ENCODE measurements at regions not wholly inside any gene's neighbourhood (a gene's known extent, or its start where the extent isn't known, plus 50 kb on each side); places are given as distances from the start of the nearest gene placed in this dataset.
A peak's percentile ranks its signal among the peaks of the same experiment; 100 is the strongest.

DNA sequence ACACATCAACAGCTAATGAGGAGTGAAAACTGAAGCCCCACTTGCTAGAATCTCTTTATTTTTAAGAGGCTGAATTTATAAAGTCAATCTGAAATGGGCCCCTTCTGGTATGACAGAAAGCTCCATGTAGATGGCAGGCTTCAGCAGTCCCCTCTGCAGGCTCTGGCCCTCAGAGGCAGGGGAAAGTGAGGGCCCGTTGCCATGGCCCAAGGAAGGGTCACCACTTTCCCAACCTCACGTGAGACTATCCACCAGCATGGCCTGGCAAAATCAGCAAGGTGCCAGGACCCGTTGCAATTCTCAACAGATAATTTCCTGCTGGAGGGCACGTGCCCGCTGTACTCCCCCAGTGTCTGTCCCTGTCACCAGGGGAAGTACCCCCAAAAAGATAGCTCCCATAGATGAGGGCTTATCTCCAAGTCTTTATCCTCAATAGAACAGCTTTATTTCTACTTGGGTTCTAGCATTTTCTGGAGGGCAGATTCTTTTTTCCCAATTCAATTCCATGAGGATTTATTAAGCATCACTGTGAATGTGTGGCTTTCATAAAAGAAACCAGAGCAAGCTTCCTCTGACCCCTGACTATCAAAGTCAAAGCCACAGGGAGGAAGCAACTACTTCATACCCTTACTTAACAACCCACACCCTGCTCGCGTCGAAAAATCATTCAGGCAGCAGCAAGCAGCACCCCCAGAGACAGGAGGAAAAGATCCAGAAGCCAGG is 85.4 kb upstream of the FSTL4 start (continued):
- TF ChIP-seq RUNX3 (IDR thresholded peaks at IDR 0.05; ENCODE audit: low read length) (peak; percentile 48; the same call in 1 of the 2 replicates), BHLHE40 (IDR thresholded peaks at IDR 0.05; ENCODE audit: borderline replicate concordance in 1 of 2, low read depth in 2 of 2, low read length in 1 of 2) (peak; percentile 65 to 78; a peak in 3 of 4 replicates), ZNF217 (IDR thresholded peaks at IDR 0.05) (no peak), IKZF2 (IDR thresholded peaks at IDR 0.05) (peak; percentile 30 to 55; a peak in 3 of 4 replicates), EP300 (IDR thresholded peaks at IDR 0.05; ENCODE audit: borderline replicate concordance in 1 of 2, control insufficient read depth in 1 of 2, low read depth in 2 of 2, low read length in 2 of 2) (no peak), NR2F1 (conservative IDR thresholded peaks at IDR 0.05) (0 out of 2 replicates have a peak, but pooled peaks have one; percentile 32), NFXL1 (IDR thresholded peaks at IDR 0.05; ENCODE audit: borderline replicate concordance) (no peak), ESRRA (IDR thresholded peaks at IDR 0.05; ENCODE audit: low read length) (no peak), BACH1 (IDR thresholded peaks at IDR 0.05; ENCODE audit: borderline replicate concordance) (no peak), MEF2A (IDR thresholded peaks at IDR 0.05; ENCODE audit: insufficient read depth, low read depth, low read length) (no peak), ZSCAN29 (IDR thresholded peaks at IDR 0.05) (no peak)

DNA sequence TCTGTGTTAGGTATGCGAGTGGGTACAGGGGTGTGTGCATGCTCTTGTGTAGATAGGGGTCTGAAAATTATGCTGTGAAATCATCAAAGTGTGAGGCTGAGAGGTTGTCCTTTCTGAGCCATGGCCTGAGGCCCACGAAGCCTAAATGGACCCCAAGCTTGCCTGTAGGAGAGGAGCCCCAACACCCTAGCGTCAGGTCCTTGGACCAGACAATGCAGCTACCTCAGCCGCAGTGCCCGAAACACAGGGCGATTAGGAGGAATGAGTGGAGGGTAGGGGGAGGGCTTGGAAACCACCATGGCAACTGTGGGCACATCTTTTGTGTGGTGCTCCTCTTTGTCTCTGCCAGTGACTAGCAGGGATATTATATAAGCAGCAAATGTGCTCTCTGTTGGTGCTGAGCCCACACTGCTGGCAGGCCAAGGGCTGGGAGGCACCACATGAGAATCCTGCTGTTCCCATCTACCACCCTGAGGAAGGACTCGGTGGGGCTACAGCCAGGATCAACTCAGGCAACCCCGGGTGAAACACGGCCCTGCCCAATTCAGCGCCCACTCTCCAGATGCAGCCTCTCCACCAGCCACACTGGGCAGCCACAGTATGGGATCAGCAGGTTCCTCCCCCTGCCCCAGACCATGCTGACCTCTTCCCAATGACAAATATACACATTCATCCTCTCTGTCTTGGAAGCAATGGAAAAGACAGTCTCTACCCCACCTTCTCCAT is 84.6 kb upstream of the FSTL4 start:
- no peak for DNase-seq (ENCODE audit: low read depth, low spot score)
- in situ Hi-C loops (cut with MboI): no loop called here
- no TSS peak for BruUV-seq (replicated peaks)
- TF ChIP-seq FOXM1 (IDR thresholded peaks at IDR 0.05; ENCODE audit: low read depth, low read length): no peak
- no peak for TF ChIP-seq CBX5 (IDR thresholded peaks at IDR 0.05; ENCODE audit: low read depth)
- TF ChIP-seq KLF5 (IDR thresholded peaks at IDR 0.05; ENCODE audit: partially characterized antibody): no peak
- TF ChIP-seq, protein P1, sequence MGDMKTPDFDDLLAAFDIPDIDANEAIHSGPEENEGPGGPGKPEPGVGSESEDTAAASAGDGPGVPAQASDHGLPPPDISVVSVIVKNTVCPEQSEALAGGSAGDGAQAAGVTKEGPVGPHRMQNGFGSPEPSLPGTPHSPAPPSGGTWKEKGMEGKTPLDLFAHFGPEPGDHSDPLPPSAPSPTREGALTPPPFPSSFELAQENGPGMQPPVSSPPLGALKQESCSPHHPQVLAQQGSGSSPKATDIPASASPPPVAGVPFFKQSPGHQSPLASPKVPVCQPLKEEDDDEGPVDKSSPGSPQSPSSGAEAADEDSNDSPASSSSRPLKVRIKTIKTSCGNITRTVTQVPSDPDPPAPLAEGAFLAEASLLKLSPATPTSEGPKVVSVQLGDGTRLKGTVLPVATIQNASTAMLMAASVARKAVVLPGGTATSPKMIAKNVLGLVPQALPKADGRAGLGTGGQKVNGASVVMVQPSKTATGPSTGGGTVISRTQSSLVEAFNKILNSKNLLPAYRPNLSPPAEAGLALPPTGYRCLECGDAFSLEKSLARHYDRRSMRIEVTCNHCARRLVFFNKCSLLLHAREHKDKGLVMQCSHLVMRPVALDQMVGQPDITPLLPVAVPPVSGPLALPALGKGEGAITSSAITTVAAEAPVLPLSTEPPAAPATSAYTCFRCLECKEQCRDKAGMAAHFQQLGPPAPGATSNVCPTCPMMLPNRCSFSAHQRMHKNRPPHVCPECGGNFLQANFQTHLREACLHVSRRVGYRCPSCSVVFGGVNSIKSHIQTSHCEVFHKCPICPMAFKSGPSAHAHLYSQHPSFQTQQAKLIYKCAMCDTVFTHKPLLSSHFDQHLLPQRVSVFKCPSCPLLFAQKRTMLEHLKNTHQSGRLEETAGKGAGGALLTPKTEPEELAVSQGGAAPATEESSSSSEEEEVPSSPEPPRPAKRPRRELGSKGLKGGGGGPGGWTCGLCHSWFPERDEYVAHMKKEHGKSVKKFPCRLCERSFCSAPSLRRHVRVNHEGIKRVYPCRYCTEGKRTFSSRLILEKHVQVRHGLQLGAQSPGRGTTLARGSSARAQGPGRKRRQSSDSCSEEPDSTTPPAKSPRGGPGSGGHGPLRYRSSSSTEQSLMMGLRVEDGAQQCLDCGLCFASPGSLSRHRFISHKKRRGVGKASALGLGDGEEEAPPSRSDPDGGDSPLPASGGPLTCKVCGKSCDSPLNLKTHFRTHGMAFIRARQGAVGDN (IDR thresholded peaks at IDR 0.05): no peak
- TF ChIP-seq BHLHE40 (IDR thresholded peaks at IDR 0.05; ENCODE audit: borderline replicate concordance in 1 of 2, low read depth in 2 of 2, low read length in 1 of 2): no peak
- no peak for TF ChIP-seq ZBED1 (IDR thresholded peaks at IDR 0.05; ENCODE audit: borderline replicate concordance)
- TF ChIP-seq RELA (IDR thresholded peaks at IDR 0.05; ENCODE audit: borderline replicate concordance, partially characterized antibody): no peak
- TF ChIP-seq CHD4 (IDR thresholded peaks at IDR 0.05): no peak
- TF ChIP-seq MEF2B (IDR thresholded peaks at IDR 0.05; ENCODE audit: partially characterized antibody, poor library complexity, severe bottlenecking): no peak
- TF ChIP-seq CREM (IDR thresholded peaks at IDR 0.05; ENCODE audit: low read depth): no peak

More for the DNA sequence above, 84.6 kb upstream of the FSTL4 start:
- 0 out of 4 replicates have a peak, but pooled peaks cover 0 to 3% of the 10 kb centered on the region in 2 experiments for H3K27me3 ChIP-seq (replicated peaks in 1 of 2; ENCODE audit: control insufficient read depth in 2 of 2, insufficient read depth in 2 of 2, low read length in 1 of 2)
- ChIA-PET POLR2A (no interaction called here), RAD21 (ENCODE audit: unreplicated experiment) (no interaction called here), SMC1A (ENCODE audit: uncharacterized antibody, unreplicated experiment) (interaction anchor here (0.8 to 1.3 kb wide), 4 partner anchors 39 to 129 kb away, joined by 3 to 8 read pairs (median 3); no protein-coding TSS in a partner anchor), CTCF (no interaction called here)
- H3K4me2 ChIP-seq (ENCODE audit: control insufficient read depth, insufficient read depth): no peak overlapping the region
- H3K4me1 ChIP-seq (ENCODE audit: control insufficient read depth, insufficient read depth, low read length): peaks cover 16% of the 10 kb centered on the region
- intact Hi-C loops (cut with micrococcal nuclease; ENCODE audit: unreplicated experiment): no loop called here
- no peak overlapping the region for H3K4me3 ChIP-seq
- WGBS (ENCODE audit: insufficient coverage, insufficient replicate concordance, low lambda C conversion rate, missing lambda C conversion rate): 65% methylated on average over 10 of the region's 10 CpGs
- FAIRE-seq: no peak
- H3K9me3 ChIP-seq (replicated peaks; ENCODE audit: control insufficient read depth, insufficient read depth, low read length): no peaks in the 10 kb centered on the region
- H3K79me2 ChIP-seq (ENCODE audit: control insufficient read depth, insufficient read depth, low read length): no peaks in the 10 kb centered on the region
- H3K9ac ChIP-seq (ENCODE audit: control insufficient read depth, insufficient read depth, low read length): no peak overlapping the region
- no peak overlapping the region for H2AFZ ChIP-seq (ENCODE audit: control insufficient read depth, low read depth, low read length)
- no peak overlapping the region for H3K27ac ChIP-seq (ENCODE audit: control insufficient read depth, insufficient read depth)
- no peak for ATAC-seq
- H3K36me3 ChIP-seq (ENCODE audit: control insufficient read depth in 2 of 2, insufficient read depth in 2 of 2, low read length in 1 of 2): no peaks in the 10 kb centered on the region
- no peaks in the 10 kb centered on the region for H4K20me1 ChIP-seq (ENCODE audit: control insufficient read depth, insufficient read depth)
